OCI-LY7 (cell line): ENCODE measurements at regions not wholly inside any gene's neighbourhood (a gene's known extent, or its start where the extent isn't known, plus 50 kb on each side); places are given as distances from the start of the nearest gene placed in this dataset.
A peak's percentile ranks its signal among the peaks of the same experiment; 100 is the strongest.
"Not testable (repeated sequence)": the region's sequence is repeated elsewhere in the genome, so short reads cannot be mapped to it uniquely, and the experiment has no call there.

Source experiments
- BruUV-seq: library from RNA; stranded (reverse); fragments of 400-500 nt; replicated peaks from 2 replicates; lab custom pipeline; 2021; lab: Mats Ljungman, UMichigan
- CTCF ChIA-PET: fragments of 300-600 bp; sonication (Branson Sonifier 250); formaldehyde crosslinking; loops from one replicate; lab custom pipeline; 2022; ENCODE audit warnings: antibody characterized with exemption; ENCODE audit not compliant: unreplicated experiment; lab: Charles Lee
- POLR2A ChIA-PET: fragments of 300-600 bp; sonication (Branson Sonifier 250); formaldehyde crosslinking; loops from one replicate; lab custom pipeline; 2022; ENCODE audit warnings: antibody characterized with exemption; lab: Charles Lee
- DNase-seq: peaks from one replicate; pipeline ENCODE4 v3.0.0-alpha.2; 2015; ENCODE audit warnings: low spot score
- H2AFZ ChIP-seq: fragments of 200-600 bp; sonication (generic), shearing (Covaris generic); 2 replicates; pipeline ENCODE4 v1.6.1; 2014; ENCODE audit warnings: mild to moderate bottlenecking, antibody characterized with exemption, low read length, moderate library complexity
- H3K27ac ChIP-seq: fragments of 200-600 bp; sonication (generic); 2 replicates; pipeline ENCODE4 v1.5.1; 2014; ENCODE audit warnings: mixed run types, low read depth, mild to moderate bottlenecking, moderate library complexity, low read length, inconsistent platforms; ENCODE audit not compliant: poor library complexity, severe bottlenecking
- H3K36me3 ChIP-seq: fragments of 200-600 bp; sonication (generic); 2 replicates; pipeline ENCODE4 v1.6.1; 2014; ENCODE audit warnings: mild to moderate bottlenecking, antibody characterized with exemption, low read length, moderate library complexity, mixed read lengths; ENCODE audit not compliant: insufficient read depth
- H3K4me1 ChIP-seq: fragments of 200-600 bp; sonication (generic); 2 replicates; pipeline ENCODE4 v1.5.1; 2014; ENCODE audit warnings: mild to moderate bottlenecking, low read length; ENCODE audit not compliant: insufficient read depth, poor library complexity, severe bottlenecking
- H3K4me2 ChIP-seq: fragments of 200-600 bp; sonication (generic); 2 replicates; pipeline ENCODE4 v1.6.1; 2014; ENCODE audit warnings: mild to moderate bottlenecking, low read length
- H3K4me3 ChIP-seq: fragments of 200-600 bp; sonication (generic); 2 replicates; pipeline ENCODE4 v1.5.1; 2014; ENCODE audit warnings: mild to moderate bottlenecking, low read depth, low read length; ENCODE audit not compliant: poor library complexity, severe bottlenecking
- H3K79me2 ChIP-seq: fragments of 200-600 bp; sonication (generic); 2 replicates; pipeline ENCODE4 v1.6.1; 2016; ENCODE audit warnings: low read depth, mild to moderate bottlenecking, low read length, moderate library complexity, mixed read lengths; ENCODE audit not compliant: insufficient read depth
- H3K9me2 ChIP-seq: fragments of 200-600 bp; sonication (generic); 2 replicates; pipeline ENCODE4 v1.6.1; 2016; ENCODE audit warnings: mild to moderate bottlenecking, low read length, mixed read lengths; ENCODE audit not compliant: insufficient read depth
- H3K9me3 ChIP-seq: fragments of 200-600 bp; sonication (generic); 2 replicates; pipeline ENCODE4 v1.6.1; 2014; ENCODE audit warnings: mild to moderate bottlenecking, mixed run types, low read length, mixed read lengths
- H4K20me1 ChIP-seq: fragments of 200-600 bp; sonication (generic); 2 replicates; pipeline ENCODE4 v1.6.1; 2014; ENCODE audit warnings: mild to moderate bottlenecking, antibody characterized with exemption, low read length, moderate library complexity, mixed read lengths; ENCODE audit not compliant: insufficient read depth
- CTCF ChIP-seq: fragments of 200-600 bp; sonication (generic); conservative IDR thresholded peaks from 2 replicates; pipeline ENCODE4 v1.5.1; 2014; ENCODE audit warnings: mild to moderate bottlenecking, antibody characterized with exemption, low read length, moderate library complexity, mixed read lengths
- EZH2phosphoT487 ChIP-seq: fragments of 200-600 bp; sonication (generic); IDR thresholded peaks from 2 replicates; pipeline ENCODE4 v1.6.1; 2018; ENCODE audit warnings: low read depth, borderline replicate concordance, mild to moderate bottlenecking, mixed run types, antibody characterized with exemption, low read length, moderate library complexity, mixed read lengths
- intact Hi-C: fragments of 100-400 bp; cut with micrococcal nuclease; formaldehyde crosslinking; loops from one replicate; pipeline ENCODE4 v1.10.0; 2022; ENCODE audit not compliant: unreplicated experiment

- no peaks in the 10 kb centered on the region for H3K4me1 ChIP-seq
- no TSS peak for BruUV-seq
- TF ChIP-seq CTCF, result no peak
- no peak for TF ChIP-seq EZH2phosphoT487
- H3K79me2 ChIP-seq, result no peaks in the 10 kb centered on the region
- no peak for DNase-seq
- H3K36me3 ChIP-seq, result no peaks in the 10 kb centered on the region
- no peaks in the 10 kb centered on the region for H4K20me1 ChIP-seq
- intact Hi-C loops, result no loop called here
- ChIA-PET CTCF (no interaction called here), POLR2A (interaction anchor here (0.6 to 0.8 kb wide), 4 partner anchors 12 to 1619 kb away, joined by 3 to 4 read pairs (median 3); no protein-coding TSS in a partner anchor)
- no peak overlapping the region for H3K4me3 ChIP-seq
- H3K4me2 ChIP-seq, result no peak overlapping the region
- no peak overlapping the region for H3K27ac ChIP-seq
- no peaks in the 10 kb centered on the region for H3K9me2 ChIP-seq
- H2AFZ ChIP-seq, result no peak overlapping the region
- H3K9me3 ChIP-seq, result no peaks in the 10 kb centered on the region
Observed at GRCh38 chr2:184047536-184047935, 550.8 kb upstream of the ZNF804A start.

- Histone ChIP-seq H3K27ac (no peak overlapping the region), H4K20me1 (no peaks in the 10 kb centered on the region), H3K9me2 (no peaks in the 10 kb centered on the region), H2AFZ (no peak overlapping the region), H3K4me2 (no peak overlapping the region), H3K9me3 (no peaks in the 10 kb centered on the region), H3K4me1 (no peaks in the 10 kb centered on the region), H3K36me3 (no peaks in the 10 kb centered on the region), H3K79me2 (no peaks in the 10 kb centered on the region), H3K4me3 (no peak overlapping the region)
- no TSS peak for BruUV-seq
- intact Hi-C loops, result no loop called here
- CTCF ChIA-PET, result no interaction called here
- no peak for DNase-seq
- POLR2A ChIA-PET, result no interaction called here
- no peak for TF ChIP-seq CTCF
- no peak for TF ChIP-seq EZH2phosphoT487
Observed at GRCh38 chr2:184049566-184049965, 548.8 kb upstream of the ZNF804A start.

GRCh38 chr2:184053326-184053725 lies 545.0 kb upstream of the ZNF804A start:
- H3K27ac ChIP-seq, result no peak overlapping the region
- H4K20me1 ChIP-seq, result no peaks in the 10 kb centered on the region
- no peaks in the 10 kb centered on the region for H3K4me1 ChIP-seq
- no TSS peak for BruUV-seq
- no peaks in the 10 kb centered on the region for H3K36me3 ChIP-seq
- TF ChIP-seq EZH2phosphoT487 (no peak), CTCF (no peak)
- no peak overlapping the region for H3K4me2 ChIP-seq
- intact Hi-C loops, result no loop called here
- H2AFZ ChIP-seq, result no peak overlapping the region
- ChIA-PET CTCF (no interaction called here), POLR2A (interaction anchor here (0.6 kb wide), 2 partner anchors 21 to 1531 kb away, joined by 3 to 6 read pairs; no protein-coding TSS in a partner anchor)
- peak; percentile 1 for DNase-seq
- no peaks in the 10 kb centered on the region for H3K9me2 ChIP-seq
- H3K9me3 ChIP-seq, result no peaks in the 10 kb centered on the region
- H3K79me2 ChIP-seq, result no peaks in the 10 kb centered on the region
- H3K4me3 ChIP-seq, result no peak overlapping the region

GRCh38 chr2:184054419-184054818 lies 543.9 kb upstream of the ZNF804A start:
- H3K4me3 ChIP-seq, H2AFZ ChIP-seq, H3K36me3 ChIP-seq, H4K20me1 ChIP-seq, H3K79me2 ChIP-seq, H3K4me2 ChIP-seq, H3K9me2 ChIP-seq, H3K27ac ChIP-seq, DNase-seq, H3K4me1 ChIP-seq, CTCF ChIA-PET, BruUV-seq, intact Hi-C loops, H3K9me3 ChIP-seq: not testable (repeated sequence)
- POLR2A ChIA-PET, result interaction anchor here (1.0 kb wide), 1 partner anchor 14 kb away, joined by 5 read pairs; no protein-coding TSS in a partner anchor
